Endothelial cell of umbilical vein (primary cell): ENCODE measurements at regions not wholly inside any gene's neighbourhood (a gene's known extent, or its start where the extent isn't known, plus 50 kb on each side); places are given as distances from the start of the nearest gene placed in this dataset.

Experiments
- BruUV-seq: library from RNA; stranded (reverse); fragments of 400-500 nt; replicated peaks from 2 replicates; lab custom pipeline; 2021; lab: Mats Ljungman, UMichigan
- CTCF ChIA-PET: fragments of 300-600, 350-600 bp; sonication (Branson Sonifier 250); formaldehyde crosslinking; loops from one replicate; lab custom pipeline; 2021; ENCODE audit warnings: antibody characterized with exemption, inconsistent platforms; lab: Charles Lee
- POLR2A ChIA-PET: fragments of 300-600, 350-600 bp; sonication (Branson Sonifier 250); formaldehyde crosslinking; loops from one replicate; lab custom pipeline; 2021; ENCODE audit warnings: antibody characterized with exemption, inconsistent platforms; lab: Charles Lee
- DNase-seq: peaks from one replicate; pipeline ENCODE4 v3.0.0-alpha.2; 2011; ENCODE audit warnings: low read depth, low spot score
- FAIRE-seq: peaks from 2 replicates; lab custom pipeline; 2011; peaks lifted over from hg19 to GRCh38; lab: Jason Lieb, UNC
- H2AFZ ChIP-seq: 2 replicates; pipeline ENCODE4 v1.6.0; 2012; ENCODE audit warnings: low read depth, low read length, control low read depth, inconsistent platforms
- H3K27ac ChIP-seq: 2 replicates; pipeline ENCODE4 v1.5.1; 2011; ENCODE audit warnings: low read depth, mild to moderate bottlenecking, control low read depth, low read length, moderate library complexity; ENCODE audit not compliant: insufficient read depth
- H3K27me3 ChIP-seq, 2 experiments: 2 replicates each; pipeline versions ENCODE4 v1.6.0 to v1.6.1; 2011; ENCODE audit warnings: low read length in 2 of 2, mixed read lengths in 1 of 2; ENCODE audit not compliant: control insufficient read depth in 2 of 2, insufficient read depth in 2 of 2
- H3K36me3 ChIP-seq, 2 experiments: 2 replicates in 1 of 2; 3 replicates in 1 of 2; pipeline ENCODE4 v1.5.1; 2011; ENCODE audit warnings: low read length in 2 of 2, mild to moderate bottlenecking in 1 of 2, moderate library complexity in 1 of 2; ENCODE audit not compliant: control insufficient read depth in 2 of 2, insufficient read depth in 2 of 2; ENCODE audit errors: extremely low read depth in 1 of 2
- H3K4me1 ChIP-seq: 3 replicates; pipeline ENCODE4 v1.5.1; 2011; ENCODE audit warnings: mild to moderate bottlenecking, low read length; ENCODE audit not compliant: control insufficient read depth, insufficient read depth; ENCODE audit errors: extremely low read depth
- H3K4me2 ChIP-seq: 2 replicates; pipeline ENCODE4 v1.6.1; 2011; ENCODE audit warnings: low read length, control low read depth, mixed read lengths; ENCODE audit not compliant: insufficient read depth
- H3K4me3 ChIP-seq, 3 experiments: fragments of 200-600 bp in 1 of 3; sonication (generic), shearing (Covaris generic) in 1 of 3; replicated peaks in 1 of 3; 2 replicates each; pipeline ENCODE4 v1.5.1; 2011 to 2016; ENCODE audit warnings: control low read depth in 3 of 3, low read length in 3 of 3, mild to moderate bottlenecking in 2 of 3, inconsistent platforms in 1 of 3, low read depth in 1 of 3, moderate library complexity in 1 of 3; ENCODE audit not compliant: insufficient read depth in 1 of 3
- H3K79me2 ChIP-seq: 2 replicates; pipeline ENCODE4 v1.6.0; 2012; ENCODE audit warnings: low read length, inconsistent platforms; ENCODE audit not compliant: control insufficient read depth, insufficient read depth
- H3K9ac ChIP-seq: replicated peaks from 2 replicates; pipeline ENCODE3; 2011; ENCODE audit warnings: low read length, control low read depth; ENCODE audit not compliant: insufficient read depth; ENCODE audit errors: extremely low read depth
- H3K9me1 ChIP-seq: replicated peaks from 3 replicates; pipeline ENCODE4 v1.6.0; 2011; ENCODE audit warnings: mild to moderate bottlenecking, low read length; ENCODE audit not compliant: control insufficient read depth, insufficient read depth; ENCODE audit errors: extremely low read depth
- H3K9me3 ChIP-seq: replicated peaks from 2 replicates; pipeline ENCODE4 v1.5.1; 2012; ENCODE audit warnings: low read length, inconsistent platforms; ENCODE audit not compliant: control insufficient read depth, insufficient read depth
- H4K20me1 ChIP-seq: replicated peaks from 2 replicates; pipeline ENCODE3; 2011; ENCODE audit warnings: mild to moderate bottlenecking, low read length; ENCODE audit not compliant: control insufficient read depth, insufficient read depth; ENCODE audit errors: extremely low read depth
- EZH2 ChIP-seq: IDR thresholded peaks from 2 replicates; pipeline ENCODE4 v1.6.1; 2012; ENCODE audit warnings: borderline replicate concordance, low read depth, mild to moderate bottlenecking, moderate library complexity, low read length, inconsistent platforms; ENCODE audit not compliant: severe bottlenecking
- FOS ChIP-seq: IDR thresholded peaks from 2 replicates; pipeline ENCODE4 v1.6.1; 2011; ENCODE audit warnings: mild to moderate bottlenecking, low read length, moderate library complexity, borderline replicate concordance; ENCODE audit not compliant: insufficient read depth
- GATA2 ChIP-seq: IDR thresholded peaks from 2 replicates; pipeline ENCODE4 v1.7.0; 2011; ENCODE audit warnings: low read depth, mild to moderate bottlenecking, moderate library complexity, mixed read lengths, low read length; ENCODE audit not compliant: insufficient read length, insufficient read depth
- JUN ChIP-seq: IDR thresholded peaks from 2 replicates; pipeline ENCODE4 v1.6.1; 2011; ENCODE audit warnings: borderline replicate concordance, low read depth; ENCODE audit not compliant: insufficient read length, insufficient read depth
- MYC ChIP-seq: IDR thresholded peaks from one replicate; pipeline ENCODE4 v1.6.1; 2011; ENCODE audit warnings: mild to moderate bottlenecking, low read depth, low read length
- POLR2A ChIP-seq: IDR thresholded peaks from 2 replicates; pipeline ENCODE4 v1.6.1; 2012; ENCODE audit warnings: low read depth, mild to moderate bottlenecking, control low read depth, low read length
- POLR2AphosphoS5 ChIP-seq: IDR thresholded peaks from 2 replicates; pipeline ENCODE4 v1.6.1; 2012; ENCODE audit warnings: low read depth, mild to moderate bottlenecking, control low read depth, low read length, moderate library complexity; ENCODE audit not compliant: insufficient read depth
- dilution Hi-C: fragments of 300-500 bp; cut with MboI; formaldehyde crosslinking; loops from one replicate; pipeline ENCODE4 v1.15.0; 2019; ENCODE audit warnings: low sequenced_read_pairs; ENCODE audit not compliant: extremely low pct_ligation_motif_present
- intact Hi-C: fragments of 100-400 bp; cut with micrococcal nuclease; formaldehyde crosslinking; loops from one replicate; pipeline ENCODE4 v1.10.0; 2022
- TF ChIP-seq, protein P1 (sequence below): IDR thresholded peaks from 2 replicates; pipeline ENCODE4 v1.6.1; 2011; ENCODE audit not compliant: insufficient read depth, insufficient read length
- TF ChIP-seq, protein P2 (sequence below), 2 donors: IDR thresholded peaks; 1 replicate in 1 of 2; 2 replicates in 1 of 2; pipeline ENCODE4 v1.5.1; 2011; ENCODE audit warnings: low read length in 2 of 2, mild to moderate bottlenecking in 2 of 2, moderate library complexity in 2 of 2, control low read depth in 1 of 2, inconsistent platforms in 1 of 2, low read depth in 1 of 2; ENCODE audit not compliant: insufficient read depth in 1 of 2; ENCODE audit errors: extremely low read depth in 1 of 2

DNA sequence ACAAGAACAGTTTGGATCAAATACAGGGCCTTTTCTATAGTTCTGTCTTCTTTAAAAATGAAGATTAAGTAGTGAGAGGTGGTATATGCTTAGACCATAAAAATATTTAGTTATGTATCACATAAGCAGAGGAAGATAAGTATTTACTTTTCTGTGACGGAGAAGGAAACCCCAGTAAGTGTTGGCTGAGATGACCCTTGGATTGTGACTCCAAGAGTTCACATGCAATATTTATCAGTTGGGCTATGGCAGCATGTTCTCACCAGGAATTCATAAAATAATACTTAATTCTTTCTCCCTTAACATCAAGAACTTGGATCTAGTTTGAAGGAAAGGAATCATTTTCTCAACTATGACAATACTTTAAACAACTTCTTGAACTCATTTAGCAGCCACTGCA is 98.4 kb upstream of the TBX18 start:
- CTCF ChIA-PET, result no interaction called here
- H3K9ac ChIP-seq, result no peak overlapping the region
- no peak overlapping the region for H3K4me3 ChIP-seq
- dilution Hi-C loops (no loop called here), intact Hi-C loops (loop anchor here (5.0 kb wide), 1 partner anchor 154 kb away; no protein-coding TSS in a partner anchor)
- no peak overlapping the region for H3K27ac ChIP-seq
- FAIRE-seq, result no peak
- H2AFZ ChIP-seq, result no peak overlapping the region
- H3K79me2 ChIP-seq, result no peaks in the 10 kb centered on the region
- DNase-seq, result no peak
- no peaks in the 10 kb centered on the region for H3K9me1 ChIP-seq
- TF ChIP-seq EZH2 (no peak), MYC (no peak), FOS (no peak), POLR2A (no peak), GATA2 (no peak)
- TF ChIP-seq, protein P1, sequence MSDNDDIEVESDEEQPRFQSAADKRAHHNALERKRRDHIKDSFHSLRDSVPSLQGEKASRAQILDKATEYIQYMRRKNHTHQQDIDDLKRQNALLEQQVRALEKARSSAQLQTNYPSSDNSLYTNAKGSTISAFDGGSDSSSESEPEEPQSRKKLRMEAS, result no peak
- no peaks in the 10 kb centered on the region for H3K36me3 ChIP-seq
- no peaks in the 10 kb centered on the region for H3K4me1 ChIP-seq
- no peaks in the 10 kb centered on the region for H3K9me3 ChIP-seq
- POLR2A ChIA-PET, result no interaction called here
- H4K20me1 ChIP-seq, result no peaks in the 10 kb centered on the region
- BruUV-seq, result no TSS peak
- no peak overlapping the region for H3K4me2 ChIP-seq
- peaks cover 0 to 15% of the 10 kb centered on the region in 2 experiments for H3K27me3 ChIP-seq

DNA sequence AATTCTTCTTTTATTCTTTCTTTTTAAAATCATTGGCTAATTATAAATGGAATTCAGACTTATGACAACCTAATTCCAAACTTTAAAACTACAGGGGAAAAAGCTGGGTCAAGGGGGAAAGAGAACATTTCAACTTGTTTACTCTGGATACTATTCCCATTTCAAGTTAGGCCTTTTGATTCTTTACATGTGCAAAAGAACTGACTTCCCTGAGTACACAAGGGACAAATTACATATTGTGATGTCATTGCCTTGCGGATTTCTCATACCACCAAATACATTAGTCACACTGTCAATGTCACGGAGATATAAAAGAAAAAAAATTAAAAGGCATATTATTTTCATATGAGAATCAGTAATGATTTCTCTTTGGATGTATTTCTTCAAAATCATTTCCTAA is 96.5 kb upstream of the TBX18 start:
- POLR2A ChIA-PET, result no interaction called here
- no TSS peak for BruUV-seq
- FAIRE-seq (no peak), DNase-seq (no peak)
- Histone ChIP-seq H3K79me2 (no peaks in the 10 kb centered on the region), H3K27me3 (peaks cover 0 to 13% of the 10 kb centered on the region in 2 experiments), H3K4me1 (no peaks in the 10 kb centered on the region), H2AFZ (no peak overlapping the region), H3K4me2 (no peak overlapping the region), H3K9me3 (no peaks in the 10 kb centered on the region), H3K9me1 (no peaks in the 10 kb centered on the region), H3K36me3 (no peaks in the 10 kb centered on the region), H3K27ac (no peak overlapping the region), H3K4me3 (no peak overlapping the region), H4K20me1 (no peaks in the 10 kb centered on the region), H3K9ac (no peak overlapping the region)
- TF ChIP-seq EZH2, result no peak
- TF ChIP-seq JUN, result no peak
- TF ChIP-seq, protein P2, sequence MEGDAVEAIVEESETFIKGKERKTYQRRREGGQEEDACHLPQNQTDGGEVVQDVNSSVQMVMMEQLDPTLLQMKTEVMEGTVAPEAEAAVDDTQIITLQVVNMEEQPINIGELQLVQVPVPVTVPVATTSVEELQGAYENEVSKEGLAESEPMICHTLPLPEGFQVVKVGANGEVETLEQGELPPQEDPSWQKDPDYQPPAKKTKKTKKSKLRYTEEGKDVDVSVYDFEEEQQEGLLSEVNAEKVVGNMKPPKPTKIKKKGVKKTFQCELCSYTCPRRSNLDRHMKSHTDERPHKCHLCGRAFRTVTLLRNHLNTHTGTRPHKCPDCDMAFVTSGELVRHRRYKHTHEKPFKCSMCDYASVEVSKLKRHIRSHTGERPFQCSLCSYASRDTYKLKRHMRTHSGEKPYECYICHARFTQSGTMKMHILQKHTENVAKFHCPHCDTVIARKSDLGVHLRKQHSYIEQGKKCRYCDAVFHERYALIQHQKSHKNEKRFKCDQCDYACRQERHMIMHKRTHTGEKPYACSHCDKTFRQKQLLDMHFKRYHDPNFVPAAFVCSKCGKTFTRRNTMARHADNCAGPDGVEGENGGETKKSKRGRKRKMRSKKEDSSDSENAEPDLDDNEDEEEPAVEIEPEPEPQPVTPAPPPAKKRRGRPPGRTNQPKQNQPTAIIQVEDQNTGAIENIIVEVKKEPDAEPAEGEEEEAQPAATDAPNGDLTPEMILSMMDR (IDR thresholded peaks at IDR 0.05; ENCODE audit: extremely low read depth in 1 of 2, insufficient read depth in 1 of 2, low read depth in 1 of 2, low read length in 2 of 2), result no peak
- TF ChIP-seq POLR2A, result no peak
- no peak for TF ChIP-seq POLR2AphosphoS5
- TF ChIP-seq GATA2, result no peak
- no peak for TF ChIP-seq MYC
- no peak for TF ChIP-seq FOS
- TF ChIP-seq, protein P1, result no peak
- CTCF ChIA-PET, result no interaction called here
- dilution Hi-C loops, result no loop called here
- intact Hi-C loops, result loop anchor here (5.0 kb wide), 1 partner anchor 156 kb away; no protein-coding TSS in a partner anchor
